ENCODE measurements at regions not wholly inside any gene's neighbourhood (a gene's known extent, or its start where the extent isn't known, plus 50 kb on each side); places are given as distances from the start of the nearest gene placed in this dataset.

DNA sequence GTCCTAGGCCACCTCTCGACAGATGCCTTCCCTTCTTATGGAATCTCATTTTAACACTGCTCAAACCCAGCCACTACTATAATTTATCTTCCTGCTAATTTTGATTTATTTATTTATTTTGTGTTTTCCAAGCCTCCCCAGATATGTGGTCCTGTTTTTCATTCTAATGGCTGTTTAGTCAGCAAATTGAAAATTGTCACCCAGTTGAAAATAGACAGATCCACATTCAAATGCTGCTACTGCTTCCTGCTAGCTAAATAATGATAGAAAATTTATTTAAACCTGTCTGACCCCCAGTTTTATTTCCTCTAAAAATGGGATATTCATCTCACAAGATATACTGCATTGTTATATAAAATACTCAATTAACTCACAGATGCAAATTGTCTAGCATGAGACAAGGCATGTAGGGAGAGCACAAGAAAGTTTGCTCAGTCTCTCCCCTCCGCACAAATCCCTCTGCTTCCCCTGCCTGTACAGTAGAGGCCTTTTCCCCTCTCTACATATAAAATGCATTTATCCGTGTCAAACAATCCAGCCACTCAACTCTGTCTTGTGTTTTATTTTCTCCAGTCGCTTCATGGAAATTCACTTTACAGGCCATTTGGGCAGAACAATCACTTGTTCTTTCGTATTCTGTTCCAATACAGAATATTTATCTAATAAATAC lies 389.9 kb downstream of the SOX11 start:
- H3K4me3 ChIP-seq (replicated peaks in 1 of 2; ENCODE audit: low read depth in 1 of 2, low read length in 2 of 2), result no peak overlapping the region
- no peak for DNase-seq (ENCODE audit: low read depth, low spot score)
- no peak overlapping the region for H3K4me2 ChIP-seq (ENCODE audit: low read length)
- H2AFZ ChIP-seq (ENCODE audit: low read depth, low read length, poor library complexity, severe bottlenecking), result no peak overlapping the region
- TF ChIP-seq EGR1 (IDR thresholded peaks at IDR 0.05; ENCODE audit: low read depth) (no peak), ELF1 (IDR thresholded peaks at IDR 0.05; ENCODE audit: borderline replicate concordance, low read depth) (no peak), FOSL1 (IDR thresholded peaks at IDR 0.05; ENCODE audit: low read depth) (no peak)
- TF ChIP-seq, protein P1, sequence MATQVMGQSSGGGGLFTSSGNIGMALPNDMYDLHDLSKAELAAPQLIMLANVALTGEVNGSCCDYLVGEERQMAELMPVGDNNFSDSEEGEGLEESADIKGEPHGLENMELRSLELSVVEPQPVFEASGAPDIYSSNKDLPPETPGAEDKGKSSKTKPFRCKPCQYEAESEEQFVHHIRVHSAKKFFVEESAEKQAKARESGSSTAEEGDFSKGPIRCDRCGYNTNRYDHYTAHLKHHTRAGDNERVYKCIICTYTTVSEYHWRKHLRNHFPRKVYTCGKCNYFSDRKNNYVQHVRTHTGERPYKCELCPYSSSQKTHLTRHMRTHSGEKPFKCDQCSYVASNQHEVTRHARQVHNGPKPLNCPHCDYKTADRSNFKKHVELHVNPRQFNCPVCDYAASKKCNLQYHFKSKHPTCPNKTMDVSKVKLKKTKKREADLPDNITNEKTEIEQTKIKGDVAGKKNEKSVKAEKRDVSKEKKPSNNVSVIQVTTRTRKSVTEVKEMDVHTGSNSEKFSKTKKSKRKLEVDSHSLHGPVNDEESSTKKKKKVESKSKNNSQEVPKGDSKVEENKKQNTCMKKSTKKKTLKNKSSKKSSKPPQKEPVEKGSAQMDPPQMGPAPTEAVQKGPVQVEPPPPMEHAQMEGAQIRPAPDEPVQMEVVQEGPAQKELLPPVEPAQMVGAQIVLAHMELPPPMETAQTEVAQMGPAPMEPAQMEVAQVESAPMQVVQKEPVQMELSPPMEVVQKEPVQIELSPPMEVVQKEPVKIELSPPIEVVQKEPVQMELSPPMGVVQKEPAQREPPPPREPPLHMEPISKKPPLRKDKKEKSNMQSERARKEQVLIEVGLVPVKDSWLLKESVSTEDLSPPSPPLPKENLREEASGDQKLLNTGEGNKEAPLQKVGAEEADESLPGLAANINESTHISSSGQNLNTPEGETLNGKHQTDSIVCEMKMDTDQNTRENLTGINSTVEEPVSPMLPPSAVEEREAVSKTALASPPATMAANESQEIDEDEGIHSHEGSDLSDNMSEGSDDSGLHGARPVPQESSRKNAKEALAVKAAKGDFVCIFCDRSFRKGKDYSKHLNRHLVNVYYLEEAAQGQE (IDR thresholded peaks at IDR 0.05; ENCODE audit: low read depth), result no peak
- no peak for ATAC-seq
- CTCF ChIA-PET, result no interaction called here
- H3K27ac ChIP-seq (ENCODE audit: low read depth, low read length), result no peak overlapping the region
- no peaks in the 10 kb centered on the region for H3K4me1 ChIP-seq (ENCODE audit: control insufficient read depth in 1 of 2, insufficient read depth in 2 of 2, low read length in 2 of 2)
- no peaks in the 10 kb centered on the region for H3K79me2 ChIP-seq (ENCODE audit: insufficient read depth, low read length)
- POLR2A ChIA-PET, result no interaction called here
- H3K27me3 ChIP-seq (ENCODE audit: insufficient read depth, low read length), result no peaks in the 10 kb centered on the region
- intact Hi-C loops (cut with micrococcal nuclease), result no loop called here
- no peak overlapping the region for H3K9ac ChIP-seq (ENCODE audit: low read length)
- H4K20me1 ChIP-seq (ENCODE audit: insufficient read depth), result no peaks in the 10 kb centered on the region
- peaks cover 12 to 36% of the 10 kb centered on the region in 2 experiments; a peak in 2 of 4 replicates for H3K9me3 ChIP-seq (ENCODE audit: control insufficient read depth in 1 of 2, insufficient read depth in 1 of 2, low read depth in 1 of 2, low read length in 2 of 2)
- no TSS peak for BruUV-seq (replicated peaks)
- H3K36me3 ChIP-seq (ENCODE audit: control insufficient read depth in 1 of 2, insufficient read depth in 2 of 2, low read length in 2 of 2), result no peaks in the 10 kb centered on the region
- no peaks in the 10 kb centered on the region for H3K9me2 ChIP-seq (ENCODE audit: insufficient read depth)
- RAD21 ChIA-PET (ENCODE audit: low non-redundant PET in 1 of 2, low total read pairs in 2 of 2, uncharacterized antibody in 2 of 2, unreplicated experiment in 2 of 2), result no interaction called here

DNA sequence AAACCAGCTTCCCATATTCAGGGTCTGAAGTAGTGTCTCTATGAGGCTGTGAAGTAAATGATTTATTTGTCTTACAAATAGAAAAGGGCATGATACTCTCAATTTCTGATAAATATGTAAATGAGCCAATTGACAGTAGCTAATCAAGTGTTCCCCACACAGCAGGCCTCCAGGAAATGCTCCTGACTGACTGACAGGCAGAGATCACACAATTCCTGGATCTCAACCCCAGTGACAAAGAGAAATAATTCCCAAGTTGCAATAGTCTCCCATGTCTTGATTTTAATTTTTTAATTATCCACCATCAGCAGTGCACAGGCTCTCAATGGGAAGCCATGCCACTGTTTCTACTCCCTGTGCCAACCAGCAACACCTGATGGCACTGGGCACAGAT lies 390.4 kb downstream of the SOX11 start:
- no peak overlapping the region for H2AFZ ChIP-seq (ENCODE audit: low read depth, low read length, poor library complexity, severe bottlenecking)
- H3K4me2 ChIP-seq (ENCODE audit: low read length), result no peak overlapping the region
- RAD21 ChIA-PET (ENCODE audit: low non-redundant PET in 1 of 2, low total read pairs in 2 of 2, uncharacterized antibody in 2 of 2, unreplicated experiment in 2 of 2), result no interaction called here
- no peak for TF ChIP-seq CBX3 (IDR thresholded peaks at IDR 0.05; ENCODE audit: low read depth)
- TF ChIP-seq, protein P2, sequence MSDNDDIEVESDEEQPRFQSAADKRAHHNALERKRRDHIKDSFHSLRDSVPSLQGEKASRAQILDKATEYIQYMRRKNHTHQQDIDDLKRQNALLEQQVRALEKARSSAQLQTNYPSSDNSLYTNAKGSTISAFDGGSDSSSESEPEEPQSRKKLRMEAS (IDR thresholded peaks at IDR 0.05), result no peak
- no peak for TF ChIP-seq RAD21 (IDR thresholded peaks at IDR 0.05; ENCODE audit: low read depth)
- TF ChIP-seq ZFX (IDR thresholded peaks at IDR 0.05), result no peak
- no peak for TF ChIP-seq POLR2A (IDR thresholded peaks at IDR 0.05; ENCODE audit: borderline replicate concordance, extremely low read depth, insufficient read depth, insufficient read length)
- TF ChIP-seq CEBPB (IDR thresholded peaks at IDR 0.05; ENCODE audit: low read depth), result no peak
- no peak for TF ChIP-seq TCF7L2 (IDR thresholded peaks at IDR 0.05; ENCODE audit: borderline replicate concordance, extremely low read depth, insufficient read depth, insufficient read length)
- no peak for TF ChIP-seq EZH2phosphoT487 (IDR thresholded peaks at IDR 0.05; ENCODE audit: borderline replicate concordance)
- no peak for TF ChIP-seq SP1 (IDR thresholded peaks at IDR 0.05; ENCODE audit: low read depth)
- TF ChIP-seq, protein P1 (IDR thresholded peaks at IDR 0.05; ENCODE audit: low read depth), result no peak
- TF ChIP-seq, protein P3, sequence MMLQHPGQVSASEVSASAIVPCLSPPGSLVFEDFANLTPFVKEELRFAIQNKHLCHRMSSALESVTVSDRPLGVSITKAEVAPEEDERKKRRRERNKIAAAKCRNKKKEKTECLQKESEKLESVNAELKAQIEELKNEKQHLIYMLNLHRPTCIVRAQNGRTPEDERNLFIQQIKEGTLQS (IDR thresholded peaks at IDR 0.05), result no peak

More for the DNA sequence above, 390.4 kb downstream of the SOX11 start:
- H3K27me3 ChIP-seq (ENCODE audit: insufficient read depth, low read length), result no peaks in the 10 kb centered on the region
- H3K4me1 ChIP-seq (ENCODE audit: control insufficient read depth in 1 of 2, insufficient read depth in 2 of 2, low read length in 2 of 2), result no peaks in the 10 kb centered on the region
- no peaks in the 10 kb centered on the region for H3K36me3 ChIP-seq (ENCODE audit: control insufficient read depth in 1 of 2, insufficient read depth in 2 of 2, low read length in 2 of 2)
- BruUV-seq (replicated peaks), result no TSS peak
- POLR2A ChIA-PET, result no interaction called here
- ATAC-seq (no peak), DNase-seq (ENCODE audit: low read depth, low spot score) (no peak)
- no peak overlapping the region for H3K9ac ChIP-seq (ENCODE audit: low read length)
- intact Hi-C loops (cut with micrococcal nuclease), result no loop called here
- no peaks in the 10 kb centered on the region for H3K79me2 ChIP-seq (ENCODE audit: insufficient read depth, low read length)
- CTCF ChIA-PET, result no interaction called here
- no peaks in the 10 kb centered on the region for H4K20me1 ChIP-seq (ENCODE audit: insufficient read depth)
- H3K4me3 ChIP-seq (replicated peaks in 1 of 2; ENCODE audit: low read depth in 1 of 2, low read length in 2 of 2), result no peak overlapping the region
- H3K9me2 ChIP-seq (ENCODE audit: insufficient read depth), result no peaks in the 10 kb centered on the region
- no peak overlapping the region for H3K27ac ChIP-seq (ENCODE audit: low read depth, low read length)
- peaks cover 12 to 36% of the 10 kb centered on the region in 2 experiments; a peak in 2 of 4 replicates for H3K9me3 ChIP-seq (ENCODE audit: control insufficient read depth in 1 of 2, insufficient read depth in 1 of 2, low read depth in 1 of 2, low read length in 2 of 2)

All from HCT116 (cell line).